ENCODE measurements at regions not wholly inside any gene's neighbourhood (a gene's known extent, or its start where the extent isn't known, plus 50 kb on each side); places are given as distances from the start of the nearest gene placed in this dataset.
"Not testable (repeated sequence)": the region's sequence is repeated elsewhere in the genome, so short reads cannot be mapped to it uniquely, and the experiment has no call there.

- no peaks in the 10 kb centered on the region for H3K4me1 ChIP-seq (ENCODE audit: control insufficient read depth, insufficient read depth, low read length)
- H3K9ac ChIP-seq (ENCODE audit: low read length) = no peak overlapping the region
- no peaks in the 10 kb centered on the region for H3K36me3 ChIP-seq (ENCODE audit: control insufficient read depth, insufficient read depth, low read length)
- no peak overlapping the region for H3K27ac ChIP-seq (ENCODE audit: low read depth, low read length)
- peaks cover 3% of the 10 kb centered on the region; the same call in 1 of the 2 replicates for H3K9me3 ChIP-seq (ENCODE audit: control insufficient read depth, insufficient read depth, low read depth, low read length)
- H3K27me3 ChIP-seq (ENCODE audit: control insufficient read depth, insufficient read depth, low read length) = no peaks in the 10 kb centered on the region
- H3K4me3 ChIP-seq (ENCODE audit: low read depth, low read length) = no peak overlapping the region
These were observed 1427.0 kb downstream of the ADGRL3 start for GRCh38 chr4:62627141-62627540.

- no peaks in the 10 kb centered on the region for H3K9me3 ChIP-seq (ENCODE audit: control insufficient read depth, insufficient read depth, low read depth, low read length)
- H3K9ac ChIP-seq (ENCODE audit: low read length) = no peak overlapping the region
- no peaks in the 10 kb centered on the region for H3K4me1 ChIP-seq (ENCODE audit: control insufficient read depth, insufficient read depth, low read length)
- no peaks in the 10 kb centered on the region for H3K27me3 ChIP-seq (ENCODE audit: control insufficient read depth, insufficient read depth, low read length)
- no peak overlapping the region for H3K4me3 ChIP-seq (ENCODE audit: low read depth, low read length)
- H3K27ac ChIP-seq (ENCODE audit: low read depth, low read length) = no peak overlapping the region
- H3K36me3 ChIP-seq (ENCODE audit: control insufficient read depth, insufficient read depth, low read length) = no peaks in the 10 kb centered on the region
These were observed 1422.0 kb downstream of the ADGRL3 start for GRCh38 chr4:62622089-62622488.

DNA sequence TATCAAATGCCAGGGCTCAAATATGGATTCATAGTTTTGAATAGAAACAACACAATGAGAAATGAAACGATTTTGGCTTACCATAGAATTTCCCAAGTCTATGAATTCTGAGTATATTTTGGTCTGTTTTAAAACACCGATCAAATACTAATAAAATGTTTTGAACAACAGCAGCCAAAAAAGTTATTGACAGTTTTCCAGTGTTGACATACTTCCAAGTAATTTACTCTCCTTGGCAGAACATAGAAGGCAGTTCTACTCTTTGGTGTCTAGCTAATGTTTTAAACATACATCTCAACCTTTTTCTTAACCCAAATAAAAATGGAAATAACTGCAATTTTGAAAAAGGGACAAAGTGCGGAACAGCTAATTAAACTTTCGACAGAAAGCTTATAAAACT, 1419.8 kb downstream of the ADGRL3 start:
- Histone ChIP-seq H3K9ac (ENCODE audit: low read length) (no peak overlapping the region), H3K9me3 (ENCODE audit: control insufficient read depth, insufficient read depth, low read depth, low read length) (no peaks in the 10 kb centered on the region), H3K4me1 (ENCODE audit: control insufficient read depth, insufficient read depth, low read length) (no peaks in the 10 kb centered on the region), H3K4me3 (ENCODE audit: low read depth, low read length) (no peak overlapping the region), H3K36me3 (ENCODE audit: control insufficient read depth, insufficient read depth, low read length) (no peaks in the 10 kb centered on the region), H3K27ac (ENCODE audit: low read depth, low read length) (no peak overlapping the region), H3K27me3 (ENCODE audit: control insufficient read depth, insufficient read depth, low read length) (no peaks in the 10 kb centered on the region)

GRCh38 chr4:62618042-62618441, 1417.9 kb downstream of the ADGRL3 start:
- Histone ChIP-seq H3K4me1 (ENCODE audit: control insufficient read depth, insufficient read depth, low read length) (no peaks in the 10 kb centered on the region), H3K36me3 (ENCODE audit: control insufficient read depth, insufficient read depth, low read length) (no peaks in the 10 kb centered on the region), H3K4me3 (ENCODE audit: low read depth, low read length) (no peak overlapping the region), H3K9me3 (ENCODE audit: control insufficient read depth, insufficient read depth, low read depth, low read length) (no peaks in the 10 kb centered on the region), H3K27ac (ENCODE audit: low read depth, low read length) (no peak overlapping the region), H3K9ac (ENCODE audit: low read length) (no peak overlapping the region), H3K27me3 (ENCODE audit: control insufficient read depth, insufficient read depth, low read length) (no peaks in the 10 kb centered on the region)

DNA sequence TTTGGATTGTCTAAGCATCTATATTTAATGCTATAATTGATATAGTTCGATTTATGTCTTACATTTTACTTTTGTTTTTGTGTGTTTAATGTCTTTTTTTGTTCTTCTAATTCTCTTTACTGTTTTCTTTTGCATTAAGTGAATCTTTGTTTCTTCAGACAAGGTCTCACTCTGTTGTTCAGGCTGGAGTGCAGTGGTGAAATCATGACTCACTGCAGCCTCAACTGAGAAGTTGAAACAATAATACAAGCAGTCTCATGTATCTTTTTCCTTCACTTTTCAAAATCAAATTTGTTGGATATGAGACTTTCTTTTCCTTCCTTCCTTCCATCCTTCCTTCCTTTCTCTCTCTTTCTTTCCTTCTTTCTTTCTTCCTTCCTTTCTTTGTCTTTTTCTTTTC, 1401.6 kb downstream of the ADGRL3 start:
- no peak overlapping the region for H3K4me3 ChIP-seq (ENCODE audit: low read depth, low read length)

DNA sequence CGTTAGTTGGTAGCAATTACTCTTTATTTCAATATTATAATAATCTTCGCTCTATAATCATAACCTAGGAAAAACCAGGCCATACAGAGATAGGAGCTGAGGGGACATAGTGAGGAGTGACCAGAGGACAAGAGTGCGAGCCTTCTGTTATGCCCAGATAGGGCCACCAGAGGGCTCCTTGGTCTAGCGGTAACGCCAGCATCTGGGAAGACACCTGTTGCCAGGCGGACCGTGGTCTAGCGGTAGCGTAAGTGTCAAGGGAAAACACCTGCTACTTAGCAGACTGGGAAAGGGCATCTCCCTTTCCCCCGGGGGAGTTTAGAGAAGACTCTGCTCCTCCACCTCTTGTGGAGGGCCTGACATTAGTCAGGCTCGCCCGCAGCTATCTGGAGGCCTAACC, 1395.1 kb downstream of the ADGRL3 start:
- H3K4me3 ChIP-seq (ENCODE audit: low read depth, low read length); H3K4me1 ChIP-seq (ENCODE audit: control insufficient read depth, insufficient read depth, low read length); H3K27me3 ChIP-seq (ENCODE audit: control insufficient read depth, insufficient read depth, low read length); H3K9ac ChIP-seq (ENCODE audit: low read length); H3K27ac ChIP-seq (ENCODE audit: low read depth, low read length); H3K9me3 ChIP-seq (ENCODE audit: control insufficient read depth, insufficient read depth, low read depth, low read length); H3K36me3 ChIP-seq (ENCODE audit: control insufficient read depth, insufficient read depth, low read length): not testable (repeated sequence)

More for the DNA sequence above, 1401.6 kb downstream of the ADGRL3 start:
- no peak overlapping the region for H3K27ac ChIP-seq (ENCODE audit: low read depth, low read length)
- no peaks in the 10 kb centered on the region for H3K9me3 ChIP-seq (ENCODE audit: control insufficient read depth, insufficient read depth, low read depth, low read length)
- H3K27me3 ChIP-seq (ENCODE audit: control insufficient read depth, insufficient read depth, low read length) = no peaks in the 10 kb centered on the region
- H3K36me3 ChIP-seq (ENCODE audit: control insufficient read depth, insufficient read depth, low read length) = no peaks in the 10 kb centered on the region
- H3K4me1 ChIP-seq (ENCODE audit: control insufficient read depth, insufficient read depth, low read length) = no peaks in the 10 kb centered on the region
- H3K9ac ChIP-seq (ENCODE audit: low read length) = no peak overlapping the region

DNA sequence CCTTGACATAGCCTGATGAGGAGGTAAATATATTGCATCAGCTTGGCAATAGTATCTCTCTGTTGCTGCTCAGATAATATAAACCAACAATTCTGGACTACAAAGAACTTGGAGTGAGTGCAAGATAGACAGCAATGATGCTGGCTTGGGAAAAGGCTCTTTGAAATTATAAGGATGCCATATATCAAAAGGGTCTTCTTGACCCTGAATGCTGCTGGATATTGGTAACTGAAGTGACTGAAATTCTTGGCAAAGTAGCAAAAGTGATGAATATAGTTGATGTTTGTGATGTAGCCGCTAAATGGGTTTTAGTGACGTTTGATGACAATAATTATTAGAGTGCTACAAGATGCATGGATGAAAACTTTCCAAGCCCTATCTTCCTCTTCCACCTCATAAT, 1391.6 kb downstream of the ADGRL3 start:
- H3K4me3 ChIP-seq (ENCODE audit: low read depth, low read length) = no peak overlapping the region
- no peaks in the 10 kb centered on the region for H3K4me1 ChIP-seq (ENCODE audit: control insufficient read depth, insufficient read depth, low read length)
- no peak overlapping the region for H3K9ac ChIP-seq (ENCODE audit: low read length)

GRCh38 chr4:62588671-62589070, 1388.5 kb downstream of the ADGRL3 start:
- Histone ChIP-seq H3K9me3 (ENCODE audit: control insufficient read depth, insufficient read depth, low read depth, low read length) (peaks cover 21% of the 10 kb centered on the region), H3K27me3 (ENCODE audit: control insufficient read depth, insufficient read depth, low read length) (no peaks in the 10 kb centered on the region), H3K36me3 (ENCODE audit: control insufficient read depth, insufficient read depth, low read length) (no peaks in the 10 kb centered on the region), H3K4me1 (ENCODE audit: control insufficient read depth, insufficient read depth, low read length) (no peaks in the 10 kb centered on the region), H3K4me3 (ENCODE audit: low read depth, low read length) (no peak overlapping the region), H3K9ac (ENCODE audit: low read length) (no peak overlapping the region), H3K27ac (ENCODE audit: low read depth, low read length) (no peak overlapping the region)

More for the DNA sequence above, 1391.6 kb downstream of the ADGRL3 start:
- no peaks in the 10 kb centered on the region for H3K36me3 ChIP-seq (ENCODE audit: control insufficient read depth, insufficient read depth, low read length)
- H3K27me3 ChIP-seq (ENCODE audit: control insufficient read depth, insufficient read depth, low read length) = no peaks in the 10 kb centered on the region
- H3K9me3 ChIP-seq (ENCODE audit: control insufficient read depth, insufficient read depth, low read depth, low read length) = peaks cover 19% of the 10 kb centered on the region
- no peak overlapping the region for H3K27ac ChIP-seq (ENCODE audit: low read depth, low read length)

GRCh38 chr4:62571494-62571893, 1371.4 kb downstream of the ADGRL3 start:
- H3K4me3 ChIP-seq (ENCODE audit: low read depth, low read length) = no peak overlapping the region
- no peaks in the 10 kb centered on the region for H3K9me3 ChIP-seq (ENCODE audit: control insufficient read depth, insufficient read depth, low read depth, low read length)
- no peak overlapping the region for H3K27ac ChIP-seq (ENCODE audit: low read depth, low read length)
- H3K9ac ChIP-seq (ENCODE audit: low read length) = no peak overlapping the region
- no peaks in the 10 kb centered on the region for H3K4me1 ChIP-seq (ENCODE audit: control insufficient read depth, insufficient read depth, low read length)
- H3K36me3 ChIP-seq (ENCODE audit: control insufficient read depth, insufficient read depth, low read length) = no peaks in the 10 kb centered on the region
- H3K27me3 ChIP-seq (ENCODE audit: control insufficient read depth, insufficient read depth, low read length) = no peaks in the 10 kb centered on the region

DNA sequence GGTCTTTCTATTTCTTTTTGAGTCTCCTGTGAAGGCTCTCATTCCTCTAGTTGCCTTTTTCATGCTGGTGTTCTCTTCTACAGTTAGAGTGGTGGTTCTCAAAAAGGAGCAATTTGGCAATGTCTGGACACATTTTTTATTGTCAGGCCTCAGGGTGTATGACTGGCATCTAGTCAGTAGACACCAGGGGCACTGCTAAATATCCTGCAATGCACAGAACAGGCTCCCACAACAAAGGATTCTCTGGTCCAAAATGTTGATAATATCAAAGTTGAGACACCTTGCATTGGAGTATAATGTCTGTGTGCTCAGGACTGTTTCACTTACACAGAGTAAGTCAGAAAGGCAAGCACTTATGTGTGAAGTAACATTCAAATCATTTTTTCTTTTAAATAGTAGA, 1360.7 kb downstream of the ADGRL3 start:
- Histone ChIP-seq H3K27me3 (ENCODE audit: control insufficient read depth, insufficient read depth, low read length) (no peaks in the 10 kb centered on the region), H3K4me1 (ENCODE audit: control insufficient read depth, insufficient read depth, low read length) (no peaks in the 10 kb centered on the region), H3K9me3 (ENCODE audit: control insufficient read depth, insufficient read depth, low read depth, low read length) (no peaks in the 10 kb centered on the region), H3K27ac (ENCODE audit: low read depth, low read length) (no peak overlapping the region), H3K9ac (ENCODE audit: low read length) (no peak overlapping the region), H3K4me3 (ENCODE audit: low read depth, low read length) (no peak overlapping the region), H3K36me3 (ENCODE audit: control insufficient read depth, insufficient read depth, low read length) (no peaks in the 10 kb centered on the region)

DNA sequence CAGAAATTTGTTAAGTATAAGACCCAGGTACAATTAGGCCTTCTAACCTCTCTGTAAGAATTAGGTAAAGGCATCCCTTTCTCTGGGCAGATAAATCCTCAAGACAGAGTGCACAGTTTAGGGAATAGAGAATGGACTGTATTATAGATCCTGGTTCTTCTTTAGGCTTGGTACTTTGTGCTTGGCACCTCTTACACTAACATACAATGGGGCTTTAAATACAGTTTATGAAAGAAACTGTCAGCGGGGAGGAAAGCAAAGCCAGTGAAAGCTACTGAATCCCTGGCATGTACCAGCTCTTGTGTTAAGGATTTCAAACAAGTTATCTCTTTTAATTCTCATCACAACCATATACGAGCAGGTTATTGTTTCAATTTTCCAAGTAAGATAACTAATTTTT, 1350.0 kb downstream of the ADGRL3 start:
- no peak overlapping the region for H3K27ac ChIP-seq (ENCODE audit: low read depth, low read length)
- H3K4me1 ChIP-seq (ENCODE audit: control insufficient read depth, insufficient read depth, low read length) = peaks cover 17% of the 10 kb centered on the region
- H3K9ac ChIP-seq (ENCODE audit: low read length) = no peak overlapping the region
- no peak overlapping the region for H3K4me3 ChIP-seq (ENCODE audit: low read depth, low read length)
- no peaks in the 10 kb centered on the region for H3K9me3 ChIP-seq (ENCODE audit: control insufficient read depth, insufficient read depth, low read depth, low read length)
- no peaks in the 10 kb centered on the region for H3K36me3 ChIP-seq (ENCODE audit: control insufficient read depth, insufficient read depth, low read length)
- H3K27me3 ChIP-seq (ENCODE audit: control insufficient read depth, insufficient read depth, low read length) = no peaks in the 10 kb centered on the region

GRCh38 chr4:62549601-62550000, 1349.5 kb downstream of the ADGRL3 start:
- Histone ChIP-seq H3K27ac (ENCODE audit: low read depth, low read length) (no peak overlapping the region), H3K27me3 (ENCODE audit: control insufficient read depth, insufficient read depth, low read length) (no peaks in the 10 kb centered on the region), H3K4me3 (ENCODE audit: low read depth, low read length) (no peak overlapping the region), H3K9ac (ENCODE audit: low read length) (no peak overlapping the region), H3K9me3 (ENCODE audit: control insufficient read depth, insufficient read depth, low read depth, low read length) (no peaks in the 10 kb centered on the region), H3K36me3 (ENCODE audit: control insufficient read depth, insufficient read depth, low read length) (no peaks in the 10 kb centered on the region), H3K4me1 (ENCODE audit: control insufficient read depth, insufficient read depth, low read length) (peaks cover 17% of the 10 kb centered on the region)

Data from HUES6 (cell line).